ENCODE measurements at regions not wholly inside any gene's neighbourhood (a gene's known extent, or its start where the extent isn't known, plus 50 kb on each side); places are given as distances from the start of the nearest gene placed in this dataset.

GRCh38 chr2:217707131-217707611, 295.6 kb downstream of the TNS1 start:
- TF ChIP-seq EZH2 (IDR thresholded peaks at IDR 0.05; ENCODE audit: borderline replicate concordance, low read depth, low read length, poor library complexity, severe bottlenecking) (no peak), CTCF (conservative IDR thresholded peaks at IDR 0.05; ENCODE audit: low read depth, low read length) (no peak)
